ENCODE measurements at regions not wholly inside any gene's neighbourhood (a gene's known extent, or its start where the extent isn't known, plus 50 kb on each side); places are given as distances from the start of the nearest gene placed in this dataset.

- TF ChIP-seq MAX (IDR thresholded peaks at IDR 0.05; ENCODE audit: insufficient read depth, insufficient read length) (no peak), EZH2 (IDR thresholded peaks at IDR 0.05; ENCODE audit: borderline replicate concordance, low read depth, low read length, severe bottlenecking) (no peak), GATA2 (IDR thresholded peaks at IDR 0.05; ENCODE audit: insufficient read depth, insufficient read length, low read depth, low read length) (no peak)
Observed at GRCh38 chr14:86683561-86683960, 1153.6 kb downstream of the FLRT2 start.
